GM18505 (cell line): ENCODE measurements at regions not wholly inside any gene's neighbourhood (a gene's known extent, or its start where the extent isn't known, plus 50 kb on each side); places are given as distances from the start of the nearest gene placed in this dataset.
A peak's percentile ranks its signal among the peaks of the same experiment; 100 is the strongest.
"Not testable (repeated sequence)": the region's sequence is repeated elsewhere in the genome, so short reads cannot be mapped to it uniquely, and the experiment has no call there.

Source experiments
- ATAC-seq: cut with Tn5 transposase; IDR thresholded peaks from one replicate; pipeline ENCODE4 v1.9.1; 2021; ENCODE audit not compliant: unreplicated experiment
- POLR2A ChIP-seq: IDR thresholded peaks from 4 replicates; pipeline ENCODE4 v1.6.1; 2011; ENCODE audit warnings: borderline replicate concordance; ENCODE audit not compliant: insufficient read depth, insufficient read length; ENCODE audit errors: extremely low read depth

DNA sequence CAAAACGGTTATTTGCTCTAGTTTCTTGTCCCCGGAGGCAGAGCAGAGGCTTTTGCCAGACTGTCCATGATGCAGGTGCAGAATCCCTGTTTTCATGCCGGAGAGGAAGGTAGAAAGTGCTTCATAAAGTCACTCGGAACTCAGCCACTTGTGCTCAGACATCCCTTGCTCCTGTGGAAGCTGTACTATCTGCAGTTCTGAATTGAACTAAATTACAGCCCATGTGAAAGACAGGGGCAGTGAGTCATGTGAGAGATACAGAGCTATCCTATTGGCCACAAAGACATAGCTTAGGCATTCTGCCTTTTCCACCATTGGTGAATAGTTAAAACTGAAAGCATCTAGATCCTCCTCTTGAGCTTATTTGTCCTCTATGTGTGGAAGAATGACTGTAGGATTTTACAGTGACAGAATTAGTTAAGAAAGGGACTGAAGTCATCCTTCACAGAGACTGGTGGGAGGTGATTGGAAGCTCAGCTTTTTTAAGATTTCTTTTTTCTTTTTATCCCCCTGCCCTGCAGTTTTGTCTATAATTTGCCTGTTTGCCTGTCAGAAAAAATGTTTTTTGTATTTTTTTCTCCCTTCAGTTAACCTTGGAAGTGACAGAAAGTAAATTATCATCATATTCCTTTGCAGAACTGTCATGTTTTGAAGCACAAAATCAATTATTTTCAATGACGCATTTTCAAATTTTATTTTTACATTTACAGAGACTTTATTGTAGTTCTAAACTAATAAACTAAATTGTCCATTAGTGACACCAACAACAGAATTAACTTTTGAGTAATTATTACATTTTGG lies 298.6 kb downstream of the PTPRC start:
- TF ChIP-seq POLR2A, result peak; percentile 57
- ATAC-seq, result peak; percentile 81

DNA sequence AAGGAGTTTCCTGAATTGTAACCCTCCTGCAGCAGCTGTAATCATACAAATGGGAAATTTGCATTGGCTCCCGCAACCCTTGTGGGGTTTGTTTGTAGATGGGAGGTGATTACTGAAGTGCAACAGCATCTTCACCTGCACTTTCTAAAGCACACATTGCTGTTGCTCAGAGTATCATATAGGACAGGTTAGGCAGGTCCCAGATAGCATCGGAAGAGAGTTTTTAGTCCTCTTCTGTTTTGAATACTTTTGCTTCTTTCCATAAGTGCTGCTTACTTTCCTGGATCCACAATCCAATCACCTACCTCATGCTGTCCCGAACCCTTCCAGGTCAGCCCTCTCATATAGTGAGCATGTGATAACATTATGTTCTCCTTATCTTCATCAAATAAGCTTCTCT lies 300.4 kb downstream of the PTPRC start:
- no peak for ATAC-seq
- no peak for TF ChIP-seq POLR2A

DNA sequence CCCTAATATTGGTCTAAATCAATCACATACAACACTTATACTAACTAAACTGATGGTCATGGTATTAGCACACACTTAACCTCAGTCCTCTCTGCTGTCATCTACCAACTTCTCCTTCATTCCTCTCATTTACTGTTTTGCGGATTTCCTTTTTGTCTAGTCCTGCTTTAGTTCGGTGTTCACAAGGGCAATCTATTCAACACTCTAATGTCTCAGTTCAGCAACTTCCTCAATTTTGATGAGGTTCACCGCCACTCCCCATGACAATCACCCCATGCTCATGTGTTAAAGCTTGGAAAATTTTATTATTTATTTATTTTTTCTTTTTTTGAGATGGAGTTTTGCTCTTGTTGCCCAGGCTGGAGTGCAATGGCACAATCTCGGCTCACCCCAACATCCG lies 301.1 kb downstream of the PTPRC start:
- no peak for TF ChIP-seq POLR2A
- no peak for ATAC-seq

DNA sequence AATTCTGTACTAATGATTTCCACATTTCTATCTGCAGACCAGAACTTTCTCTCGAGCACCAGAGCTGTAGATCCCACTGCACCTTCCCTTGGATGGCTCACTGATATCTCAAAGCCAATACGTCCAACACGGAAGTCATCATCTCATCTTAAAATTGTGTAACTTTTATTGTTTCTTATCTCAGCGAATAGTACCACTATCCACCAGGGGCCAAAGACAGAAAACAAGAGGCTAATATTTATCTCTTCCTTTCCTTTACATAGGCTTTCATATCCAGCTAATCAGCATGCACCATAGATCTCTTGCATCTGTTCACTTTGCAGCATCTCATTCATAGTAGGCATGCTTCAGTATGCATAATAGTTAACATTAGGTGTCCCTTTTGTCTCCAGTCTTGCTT lies 303.6 kb downstream of the PTPRC start:
- no peak for TF ChIP-seq POLR2A
- no peak for ATAC-seq

DNA sequence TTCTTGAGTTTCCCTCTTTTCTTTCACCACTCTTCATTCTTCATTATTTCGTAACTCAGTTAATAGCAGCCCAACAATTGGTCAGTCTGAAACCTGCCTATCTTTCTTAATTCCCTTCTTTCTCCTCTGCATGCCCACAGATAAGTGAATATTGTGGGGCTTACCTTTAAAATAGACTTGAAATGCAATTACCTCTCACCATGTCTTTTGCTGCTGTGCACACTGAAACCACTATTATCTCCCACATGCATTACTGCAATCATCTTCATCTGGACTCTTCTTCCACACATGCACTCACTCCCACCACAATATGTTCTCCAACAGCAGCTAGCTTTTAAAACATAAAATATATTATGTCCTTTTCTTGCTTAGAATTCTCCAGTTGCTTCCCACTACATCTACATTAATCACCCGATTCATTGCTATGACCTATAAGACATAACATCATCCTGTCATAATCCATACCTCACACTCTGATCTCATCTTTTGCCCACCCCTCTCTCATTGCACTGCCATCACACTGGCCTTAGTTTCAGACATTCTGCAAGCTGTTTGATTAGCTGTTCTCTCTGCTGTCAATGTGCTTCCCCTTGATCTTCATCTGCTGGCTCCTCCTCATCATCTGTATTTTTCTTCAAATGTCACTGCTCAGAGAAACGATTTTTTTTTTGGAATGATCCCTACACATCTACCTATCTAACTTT lies 304.8 kb downstream of the PTPRC start:
- no peak for ATAC-seq
- TF ChIP-seq POLR2A, result no peak

GRCh38 chr1:198947456-198947855 lies 308.6 kb downstream of the PTPRC start:
- ATAC-seq, result no peak
- TF ChIP-seq POLR2A, result no peak

DNA sequence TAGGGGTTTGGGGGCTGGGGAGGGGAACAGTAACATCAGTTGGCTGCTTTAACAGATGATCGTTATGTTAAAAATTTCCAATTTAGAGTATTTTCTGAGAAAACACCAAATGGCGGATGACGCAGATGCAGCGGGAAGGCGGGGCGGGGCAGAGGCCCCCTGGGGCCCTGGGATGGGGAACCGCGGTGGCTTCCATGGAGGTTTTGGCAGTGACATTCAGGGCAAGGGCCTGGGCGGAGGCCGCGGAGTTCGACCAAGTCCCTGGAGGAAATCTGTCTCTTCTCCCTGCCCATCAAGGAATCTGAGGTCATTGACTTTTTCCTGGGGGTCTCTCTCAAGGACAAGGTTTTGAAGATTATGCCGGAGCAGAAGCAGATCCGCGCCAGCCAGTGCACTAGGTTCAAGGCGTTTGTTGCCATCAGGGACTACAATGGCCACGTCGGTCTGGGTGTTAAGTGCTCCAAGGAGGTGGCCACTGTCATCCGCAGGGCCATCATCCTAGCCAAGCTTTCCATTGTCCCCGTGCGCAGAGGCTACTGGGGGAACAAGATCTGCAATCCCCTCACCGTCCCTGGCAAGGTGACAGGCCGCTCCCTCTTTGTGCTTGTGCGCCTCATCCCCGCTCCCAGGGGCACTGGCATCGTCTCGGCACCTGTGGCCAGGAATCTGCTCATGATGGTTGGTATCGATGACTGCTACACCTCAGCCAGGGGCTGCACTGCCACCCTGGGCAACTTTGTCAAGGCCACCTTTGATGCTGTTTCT lies 310.2 kb downstream of the PTPRC start:
- TF ChIP-seq POLR2A, result no peak
- no peak for ATAC-seq

- ATAC-seq, result no peak
- no peak for TF ChIP-seq POLR2A
These were observed 311.2 kb downstream of the PTPRC start for GRCh38 chr1:198950036-198950435.

DNA sequence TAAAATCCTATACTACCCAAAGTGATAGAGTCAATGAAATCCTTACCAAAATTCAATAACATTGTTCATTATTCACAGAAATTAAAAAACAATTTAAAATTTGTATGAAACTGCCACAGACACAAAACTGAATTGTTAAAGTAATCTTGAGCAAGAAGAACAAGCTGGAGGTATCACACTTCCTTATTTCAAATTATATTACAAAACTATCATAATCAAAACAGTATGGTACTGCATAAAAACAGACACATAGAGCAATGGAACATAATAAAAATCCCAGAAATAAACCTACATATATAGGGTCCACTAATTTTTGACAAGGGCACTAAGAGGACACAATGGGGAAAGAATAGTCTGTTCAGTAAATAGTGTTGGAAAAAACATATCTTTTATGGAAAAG lies 316.2 kb downstream of the PTPRC start:
- TF ChIP-seq POLR2A, result no peak
- ATAC-seq, result no peak

DNA sequence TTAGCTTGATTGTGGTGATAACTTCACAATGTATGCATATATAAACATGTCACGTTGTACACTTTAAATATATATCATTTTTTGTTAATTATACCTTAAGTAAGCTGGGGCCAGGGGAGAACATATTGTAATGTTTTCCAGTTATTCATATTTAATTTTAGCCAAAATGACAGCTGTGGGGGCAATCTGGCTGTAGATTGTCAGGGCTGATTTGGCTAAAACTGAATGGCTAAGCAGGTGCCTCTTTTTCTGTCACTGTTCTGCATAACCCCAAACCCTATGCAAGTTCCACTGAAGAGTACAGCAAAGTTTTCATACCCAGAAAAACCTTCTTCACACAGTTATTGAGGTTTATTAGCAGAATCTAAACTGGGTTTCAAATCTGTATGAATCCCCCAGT lies 318.2 kb downstream of the PTPRC start:
- TF ChIP-seq POLR2A, result no peak
- ATAC-seq, result no peak

- TF ChIP-seq POLR2A, result no peak
- ATAC-seq, result no peak
These were observed 320.2 kb downstream of the PTPRC start for GRCh38 chr1:198959032-198959431.

- ATAC-seq, result no peak
- no peak for TF ChIP-seq POLR2A
These were observed 320.8 kb downstream of the PTPRC start for GRCh38 chr1:198959676-198960075.

GRCh38 chr1:198963796-198964195 lies 325.0 kb downstream of the PTPRC start:
- ATAC-seq, result not testable (repeated sequence)

- ATAC-seq, result no peak
- TF ChIP-seq POLR2A, result no peak
These were observed 327.7 kb downstream of the PTPRC start for GRCh38 chr1:198966519-198966918.
